ENCODE measurements at regions not wholly inside any gene's neighbourhood (a gene's known extent, or its start where the extent isn't known, plus 50 kb on each side); places are given as distances from the start of the nearest gene placed in this dataset.

DNA sequence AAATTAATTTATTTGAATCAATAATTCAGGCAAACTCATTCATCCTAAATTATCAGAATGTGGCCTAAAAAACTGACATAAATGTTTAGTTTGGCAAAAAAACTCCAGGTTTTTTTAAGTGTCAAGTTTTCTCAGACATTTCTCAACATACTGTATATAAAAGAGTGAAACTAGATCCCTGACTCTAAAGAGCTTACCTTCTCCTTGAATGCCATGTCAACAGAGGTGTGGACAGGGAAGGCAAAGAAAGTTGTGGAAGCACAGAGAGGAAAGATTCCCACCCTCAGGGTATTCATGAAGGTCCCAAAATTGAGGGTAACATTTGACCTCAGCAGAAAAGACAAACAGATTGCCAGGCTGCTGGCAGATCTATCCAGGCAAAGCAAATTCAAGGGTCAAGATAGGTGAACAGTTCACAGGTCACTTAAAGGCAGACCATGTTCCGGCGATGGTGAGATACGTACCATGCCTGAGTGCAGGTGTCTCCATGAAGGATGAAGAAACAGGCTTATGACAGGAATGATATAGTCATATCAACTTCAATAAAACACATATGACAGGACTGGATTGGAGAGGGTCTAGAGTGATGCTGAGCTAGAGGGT lies 1638.3 kb upstream of the ZEB2 start:
- TF ChIP-seq, protein P1, sequence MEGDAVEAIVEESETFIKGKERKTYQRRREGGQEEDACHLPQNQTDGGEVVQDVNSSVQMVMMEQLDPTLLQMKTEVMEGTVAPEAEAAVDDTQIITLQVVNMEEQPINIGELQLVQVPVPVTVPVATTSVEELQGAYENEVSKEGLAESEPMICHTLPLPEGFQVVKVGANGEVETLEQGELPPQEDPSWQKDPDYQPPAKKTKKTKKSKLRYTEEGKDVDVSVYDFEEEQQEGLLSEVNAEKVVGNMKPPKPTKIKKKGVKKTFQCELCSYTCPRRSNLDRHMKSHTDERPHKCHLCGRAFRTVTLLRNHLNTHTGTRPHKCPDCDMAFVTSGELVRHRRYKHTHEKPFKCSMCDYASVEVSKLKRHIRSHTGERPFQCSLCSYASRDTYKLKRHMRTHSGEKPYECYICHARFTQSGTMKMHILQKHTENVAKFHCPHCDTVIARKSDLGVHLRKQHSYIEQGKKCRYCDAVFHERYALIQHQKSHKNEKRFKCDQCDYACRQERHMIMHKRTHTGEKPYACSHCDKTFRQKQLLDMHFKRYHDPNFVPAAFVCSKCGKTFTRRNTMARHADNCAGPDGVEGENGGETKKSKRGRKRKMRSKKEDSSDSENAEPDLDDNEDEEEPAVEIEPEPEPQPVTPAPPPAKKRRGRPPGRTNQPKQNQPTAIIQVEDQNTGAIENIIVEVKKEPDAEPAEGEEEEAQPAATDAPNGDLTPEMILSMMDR (IDR thresholded peaks at IDR 0.05; ENCODE audit: insufficient read depth, low read depth, low read length): no peak
- TF ChIP-seq EZH2 (IDR thresholded peaks at IDR 0.05; ENCODE audit: insufficient read depth, low read length): no peak

Measured in astrocyte (in vitro differentiated cells and primary cell).